HEK293 (cell line): ENCODE measurements at regions not wholly inside any gene's neighbourhood (a gene's known extent, or its start where the extent isn't known, plus 50 kb on each side); places are given as distances from the start of the nearest gene placed in this dataset.

Source experiments
- BCL11A ChIP-seq: fragments of 450-650 bp; formaldehyde crosslinking; IDR thresholded peaks from 2 replicates; pipeline ENCODE4 v1.5.1; 2016; ENCODE audit warnings: low read depth, missing biosample characterization, missing genetic modification characterization
- CTCF ChIP-seq: fragments of 450-650 bp; formaldehyde crosslinking; IDR thresholded peaks from 2 replicates; pipeline ENCODE4 v1.5.1; 2016; ENCODE audit warnings: missing biosample characterization, missing genetic modification characterization
- KLF16 ChIP-seq: fragments of 450-650 bp; formaldehyde crosslinking; IDR thresholded peaks from 2 replicates; pipeline ENCODE4 v1.5.1; 2017; ENCODE audit warnings: missing biosample characterization, missing genetic modification characterization
- MEIS1 ChIP-seq: sonication (generic); formaldehyde crosslinking; IDR thresholded peaks from 2 replicates; pipeline ENCODE4 v1.8.1; 2022; ENCODE audit warnings: missing genetic modification reagents, mild to moderate bottlenecking, borderline replicate concordance
- TCF7L2 ChIP-seq: IDR thresholded peaks from 2 replicates; pipeline ENCODE4 v1.6.1; 2011; ENCODE audit warnings: low read depth, mild to moderate bottlenecking, inconsistent platforms, low read length, moderate library complexity, borderline replicate concordance
- YY1 ChIP-seq: fragments of 450-650 bp; formaldehyde crosslinking; IDR thresholded peaks from 2 replicates; pipeline ENCODE4 v1.5.1; 2018; ENCODE audit warnings: missing biosample characterization, missing genetic modification characterization
- ZBTB26 ChIP-seq: fragments of 450-650 bp; formaldehyde crosslinking; optimal IDR thresholded peaks from 2 replicates; pipeline ENCODE3; 2016; ENCODE audit warnings: missing biosample characterization, mild to moderate bottlenecking, missing genetic modification characterization
- TF ChIP-seq, protein P1 (sequence below): fragments of 450-650 bp; formaldehyde crosslinking; IDR thresholded peaks from 2 replicates; pipeline ENCODE4 v1.5.1; 2016; ENCODE audit warnings: missing biosample characterization, missing genetic modification characterization, borderline replicate concordance

DNA sequence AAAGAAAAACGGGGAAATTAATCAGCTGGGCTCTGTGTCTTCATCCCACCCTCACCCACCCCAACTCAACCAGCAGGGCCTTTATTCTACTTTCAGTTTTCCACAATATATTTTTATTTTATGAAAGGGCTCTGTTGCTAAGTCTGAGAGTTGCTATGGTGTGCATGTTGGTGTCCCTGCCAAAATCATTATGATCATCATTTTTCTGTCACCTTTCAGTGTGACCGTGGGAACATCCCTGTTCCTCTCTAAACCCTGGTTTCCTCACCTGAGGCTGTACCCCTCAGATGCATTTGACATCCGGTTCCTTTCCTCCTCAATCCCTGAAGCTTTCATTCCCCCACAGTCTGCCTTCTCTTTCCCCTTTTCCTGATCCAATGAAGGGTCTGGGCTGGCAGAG lies 180.5 kb downstream of the ZFP36L2 start:
- no peak for TF ChIP-seq KLF16 (tag by site-specific recombination)
- no peak for TF ChIP-seq MEIS1 (CRISPR knock-in tag)
- TF ChIP-seq BCL11A (tag by site-specific recombination), result no peak
- no peak for TF ChIP-seq ZBTB26 (tag by site-specific recombination)
- TF ChIP-seq TCF7L2, result no peak
- no peak for TF ChIP-seq CTCF (tag by site-specific recombination)
- TF ChIP-seq, protein P1, sequence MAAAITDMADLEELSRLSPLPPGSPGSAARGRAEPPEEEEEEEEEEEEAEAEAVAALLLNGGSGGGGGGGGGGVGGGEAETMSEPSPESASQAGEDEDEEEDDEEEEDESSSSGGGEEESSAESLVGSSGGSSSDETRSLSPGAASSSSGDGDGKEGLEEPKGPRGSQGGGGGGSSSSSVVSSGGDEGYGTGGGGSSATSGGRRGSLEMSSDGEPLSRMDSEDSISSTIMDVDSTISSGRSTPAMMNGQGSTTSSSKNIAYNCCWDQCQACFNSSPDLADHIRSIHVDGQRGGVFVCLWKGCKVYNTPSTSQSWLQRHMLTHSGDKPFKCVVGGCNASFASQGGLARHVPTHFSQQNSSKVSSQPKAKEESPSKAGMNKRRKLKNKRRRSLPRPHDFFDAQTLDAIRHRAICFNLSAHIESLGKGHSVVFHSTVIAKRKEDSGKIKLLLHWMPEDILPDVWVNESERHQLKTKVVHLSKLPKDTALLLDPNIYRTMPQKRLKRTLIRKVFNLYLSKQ (tag by site-specific recombination), result no peak
- no peak for TF ChIP-seq YY1 (tag by site-specific recombination)
